NB4 (cell line): ENCODE measurements at regions not wholly inside any gene's neighbourhood (a gene's known extent, or its start where the extent isn't known, plus 50 kb on each side); places are given as distances from the start of the nearest gene placed in this dataset.

Experiments used
- CTCF ChIP-seq: IDR thresholded peaks from one replicate; pipeline ENCODE4 v1.5.1; 2012; ENCODE audit warnings: low read depth, low read length
- MYC ChIP-seq: IDR thresholded peaks from 2 replicates; pipeline ENCODE4 v1.6.1; 2011; ENCODE audit warnings: low read depth, low read length
- POLR2A ChIP-seq: IDR thresholded peaks from 2 replicates; pipeline ENCODE4 v1.6.1; 2011; ENCODE audit warnings: mild to moderate bottlenecking; ENCODE audit not compliant: insufficient read length; ENCODE audit errors: extremely low read depth
- TF ChIP-seq, protein P1 (sequence below): IDR thresholded peaks from 2 replicates; pipeline ENCODE4 v1.6.1; 2011; ENCODE audit warnings: low read depth, low read length

DNA sequence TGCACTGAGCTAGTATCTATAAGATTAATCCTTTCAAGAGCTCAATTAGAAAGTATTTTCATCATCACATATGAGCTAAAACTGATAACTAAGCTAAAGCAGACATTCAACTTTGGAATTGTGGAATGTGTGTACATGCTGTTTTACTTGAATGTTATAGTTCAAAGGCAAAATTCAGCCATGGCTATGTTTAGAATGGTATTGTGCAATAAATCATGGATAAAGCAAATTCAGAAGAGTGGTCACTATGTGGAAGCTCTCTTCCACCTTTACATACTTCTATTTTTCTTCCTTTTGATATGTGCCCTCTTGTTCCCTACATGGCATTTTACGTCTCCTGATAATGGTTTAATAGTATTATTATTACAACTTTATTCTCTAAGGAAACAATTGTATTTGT lies 1366.3 kb upstream of the LRRTM1 start:
- TF ChIP-seq CTCF (no peak), POLR2A (no peak), MYC (no peak)
- TF ChIP-seq, protein P1, sequence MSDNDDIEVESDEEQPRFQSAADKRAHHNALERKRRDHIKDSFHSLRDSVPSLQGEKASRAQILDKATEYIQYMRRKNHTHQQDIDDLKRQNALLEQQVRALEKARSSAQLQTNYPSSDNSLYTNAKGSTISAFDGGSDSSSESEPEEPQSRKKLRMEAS, result no peak
